Parathyroid adenoma (tissue), 2 donors: ENCODE measurements at regions not wholly inside any gene's neighbourhood (a gene's known extent, or its start where the extent isn't known, plus 50 kb on each side); places are given as distances from the start of the nearest gene placed in this dataset.

ENCODE experiments used
- H2AFZ ChIP-seq: fragments of 300-600 bp; sonication (generic); one replicate; pipeline ENCODE4 v1.7.0; 2017; ENCODE audit warnings: antibody characterized with exemption, mild to moderate bottlenecking
- H3K27ac ChIP-seq: fragments of 300-600 bp; sonication (generic); one replicate; pipeline ENCODE4 v1.7.0; 2017
- H3K27me3 ChIP-seq: fragments of 300-600 bp; sonication (generic); one replicate; pipeline ENCODE4 v1.7.0; 2017; ENCODE audit warnings: low read length; ENCODE audit not compliant: control insufficient read depth, insufficient read depth
- H3K36me3 ChIP-seq: fragments of 300-600 bp; sonication (generic); one replicate; pipeline ENCODE4 v1.7.0; 2017; ENCODE audit warnings: low read length; ENCODE audit not compliant: control insufficient read depth, insufficient read depth
- H3K4me1 ChIP-seq: fragments of 300-600 bp; sonication (generic); one replicate; pipeline ENCODE4 v1.7.0; 2017; ENCODE audit warnings: control low read depth
- H3K4me2 ChIP-seq: fragments of 300-600 bp; sonication (generic); one replicate; pipeline ENCODE4 v1.7.0; 2017; ENCODE audit warnings: low read length
- H3K4me3 ChIP-seq: fragments of 300-600 bp; sonication (generic); one replicate; pipeline ENCODE4 v1.7.0; 2017; ENCODE audit warnings: low read depth, low read length
- H3K79me2 ChIP-seq: fragments of 300-600 bp; sonication (generic); one replicate; pipeline ENCODE4 v1.7.0; 2017; ENCODE audit warnings: control low read depth
- H3K9ac ChIP-seq: fragments of 300-600 bp; sonication (generic); one replicate; pipeline ENCODE4 v1.7.0; 2017; ENCODE audit warnings: mild to moderate bottlenecking
- H3K9me3 ChIP-seq: fragments of 300-600 bp; sonication (generic); one replicate; pipeline ENCODE4 v1.7.0; 2017; ENCODE audit warnings: low read length; ENCODE audit not compliant: control insufficient read depth
- CTCF ChIP-seq: fragments of 300-600 bp; sonication (generic); IDR thresholded peaks from one replicate; pipeline ENCODE4 v1.7.0; 2017; ENCODE audit warnings: antibody characterized with exemption, mild to moderate bottlenecking
- donor health status: primary hyperparathyroidism.

DNA sequence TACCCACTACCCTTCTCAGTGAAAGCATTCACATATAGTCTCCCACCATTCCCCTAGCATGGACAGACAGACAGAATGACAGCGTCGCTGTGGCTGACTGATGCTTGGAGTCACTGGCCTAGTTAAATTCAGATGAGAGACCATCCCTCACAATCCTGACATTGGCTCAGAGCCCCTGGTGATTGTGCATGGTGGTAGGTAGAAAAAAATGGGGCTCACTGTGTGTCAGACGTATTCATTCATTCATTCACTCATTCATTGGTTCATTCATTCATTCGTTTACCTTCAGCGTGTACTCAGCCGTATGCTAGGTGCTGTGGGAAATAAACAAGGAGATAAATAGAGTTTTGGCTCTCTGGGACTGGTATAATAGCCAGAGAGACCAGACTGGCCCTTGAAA lies 73.6 kb upstream of the CALM2 start:
- no peak overlapping the region for H3K4me3 ChIP-seq
- no peaks in the 10 kb centered on the region for H3K9me3 ChIP-seq
- no peak overlapping the region for H3K4me2 ChIP-seq
- H3K79me2 ChIP-seq = no peaks in the 10 kb centered on the region
- no peaks in the 10 kb centered on the region for H3K27me3 ChIP-seq
- H3K36me3 ChIP-seq = no peaks in the 10 kb centered on the region
- H3K9ac ChIP-seq = no peak overlapping the region
- peaks cover 7% of the 10 kb centered on the region for H3K4me1 ChIP-seq
- TF ChIP-seq CTCF = no peak
- no peak overlapping the region for H2AFZ ChIP-seq
- no peak overlapping the region for H3K27ac ChIP-seq

- Histone ChIP-seq H2AFZ (no peak overlapping the region), H3K27ac (no peak overlapping the region), H3K4me2 (no peak overlapping the region)
These were observed 73.0 kb upstream of the CALM2 start for GRCh38 chr2:47249157-47249900.

DNA sequence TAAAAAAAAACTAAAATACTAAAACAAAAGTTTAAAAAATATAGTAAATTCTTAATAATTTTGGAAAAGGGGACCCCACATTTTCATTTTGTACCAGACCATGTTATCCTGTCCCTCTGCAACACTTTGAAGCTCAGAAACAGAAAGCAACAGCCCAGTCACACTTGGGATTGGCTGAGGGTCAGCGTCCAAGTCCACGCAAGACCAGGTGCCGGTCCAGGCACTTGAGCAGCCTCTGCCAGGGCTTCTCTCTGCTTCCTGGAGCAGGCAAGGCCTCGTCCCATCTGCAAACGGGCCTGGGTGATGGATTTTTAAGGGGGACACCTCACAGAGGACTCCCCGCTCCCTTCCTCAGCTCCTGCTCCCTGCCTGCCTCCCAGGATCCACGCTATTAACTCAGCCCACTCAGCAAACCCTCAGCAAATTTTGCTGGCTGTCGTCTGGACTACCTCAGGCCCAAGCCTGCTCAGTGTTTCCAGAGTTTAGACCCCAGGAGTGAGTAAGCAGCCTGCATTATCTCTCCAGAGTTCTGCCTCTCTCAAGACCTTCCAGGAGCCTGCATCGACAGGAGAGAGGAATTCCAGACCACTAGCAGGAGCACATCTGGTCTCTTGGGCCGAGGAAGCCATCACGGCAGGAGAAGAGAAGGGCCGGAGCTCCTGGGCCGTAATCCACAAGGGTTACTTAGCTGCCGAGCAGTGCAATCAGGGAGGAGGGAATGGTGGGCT lies 67.4 kb upstream of the CALM2 start:
- no peak overlapping the region for H3K4me2 ChIP-seq
- H3K27me3 ChIP-seq = no peaks in the 10 kb centered on the region
- TF ChIP-seq CTCF = no peak
- H3K4me3 ChIP-seq = no peak overlapping the region
- H3K79me2 ChIP-seq = no peaks in the 10 kb centered on the region
- H3K9ac ChIP-seq = no peak overlapping the region
- H3K4me1 ChIP-seq = no peaks in the 10 kb centered on the region
- no peak overlapping the region for H2AFZ ChIP-seq
- H3K9me3 ChIP-seq = no peaks in the 10 kb centered on the region
- no peaks in the 10 kb centered on the region for H3K36me3 ChIP-seq
- H3K27ac ChIP-seq = no peak overlapping the region

More at GRCh38 chr2:47249157-47249900, 73.0 kb upstream of the CALM2 start:
- peaks cover 7% of the 10 kb centered on the region for H3K4me1 ChIP-seq
- H3K36me3 ChIP-seq = no peaks in the 10 kb centered on the region
- no peak overlapping the region for H3K4me3 ChIP-seq
- TF ChIP-seq CTCF = no peak
- H3K9ac ChIP-seq = no peak overlapping the region
- no peaks in the 10 kb centered on the region for H3K79me2 ChIP-seq
- no peaks in the 10 kb centered on the region for H3K27me3 ChIP-seq
- no peaks in the 10 kb centered on the region for H3K9me3 ChIP-seq

DNA sequence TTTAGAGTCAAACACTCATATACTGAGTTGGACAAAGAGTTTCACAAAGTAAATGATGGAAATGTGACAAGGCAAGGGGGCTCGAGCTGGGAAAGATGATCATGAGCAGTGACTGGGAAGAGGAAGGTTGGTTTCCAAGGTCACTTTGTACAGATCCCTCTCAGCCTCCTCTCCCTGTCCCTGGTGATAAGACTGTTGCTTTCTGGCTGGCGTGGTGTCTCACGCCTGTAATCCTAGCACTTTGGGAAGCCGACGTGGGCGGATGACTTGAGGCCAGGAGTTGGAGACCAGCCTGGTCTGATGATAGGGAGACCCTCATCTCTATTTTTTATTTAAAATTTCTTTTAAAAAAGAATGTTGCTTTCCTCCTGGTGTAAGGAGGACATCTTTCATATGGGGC lies 65.4 kb upstream of the CALM2 start:
- Histone ChIP-seq H3K27me3 (no peaks in the 10 kb centered on the region), H3K79me2 (no peaks in the 10 kb centered on the region), H2AFZ (no peak overlapping the region), H3K9me3 (no peaks in the 10 kb centered on the region), H3K36me3 (no peaks in the 10 kb centered on the region), H3K4me2 (no peak overlapping the region), H3K4me1 (no peaks in the 10 kb centered on the region), H3K27ac (no peak overlapping the region), H3K4me3 (no peak overlapping the region), H3K9ac (no peak overlapping the region)
- no peak for TF ChIP-seq CTCF
